ENCODE measurements at regions not wholly inside any gene's neighbourhood (a gene's known extent, or its start where the extent isn't known, plus 50 kb on each side); places are given as distances from the start of the nearest gene placed in this dataset.

DNA sequence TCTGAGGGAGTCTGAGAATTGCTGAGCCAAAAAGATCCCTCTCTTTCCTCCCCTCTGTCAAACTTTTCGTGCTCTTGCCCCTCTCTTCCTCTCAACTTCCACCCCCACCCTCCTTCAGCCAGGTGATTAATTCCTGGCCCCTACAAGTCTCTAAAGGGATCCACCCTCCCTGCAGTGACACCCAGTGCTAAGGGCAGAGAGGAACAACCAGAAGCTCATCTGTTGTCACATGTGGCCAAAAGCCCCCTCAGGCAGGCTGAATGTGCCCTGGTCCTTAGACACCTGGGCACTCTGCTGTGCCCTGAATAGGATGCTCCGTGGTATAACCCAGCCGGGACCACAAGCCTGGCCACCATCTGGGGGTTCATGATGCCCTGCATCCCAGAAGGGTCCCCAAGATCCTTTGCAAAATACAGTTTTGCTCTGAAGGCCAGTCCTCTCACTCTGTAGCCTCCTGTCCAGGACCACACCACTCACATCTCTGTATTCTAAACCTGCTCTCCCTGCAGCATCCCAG lies 234.4 kb downstream of the BCL11A start:
- TF ChIP-seq POLR2A (IDR thresholded peaks at IDR 0.05) = no peak
- TF ChIP-seq, protein P1, sequence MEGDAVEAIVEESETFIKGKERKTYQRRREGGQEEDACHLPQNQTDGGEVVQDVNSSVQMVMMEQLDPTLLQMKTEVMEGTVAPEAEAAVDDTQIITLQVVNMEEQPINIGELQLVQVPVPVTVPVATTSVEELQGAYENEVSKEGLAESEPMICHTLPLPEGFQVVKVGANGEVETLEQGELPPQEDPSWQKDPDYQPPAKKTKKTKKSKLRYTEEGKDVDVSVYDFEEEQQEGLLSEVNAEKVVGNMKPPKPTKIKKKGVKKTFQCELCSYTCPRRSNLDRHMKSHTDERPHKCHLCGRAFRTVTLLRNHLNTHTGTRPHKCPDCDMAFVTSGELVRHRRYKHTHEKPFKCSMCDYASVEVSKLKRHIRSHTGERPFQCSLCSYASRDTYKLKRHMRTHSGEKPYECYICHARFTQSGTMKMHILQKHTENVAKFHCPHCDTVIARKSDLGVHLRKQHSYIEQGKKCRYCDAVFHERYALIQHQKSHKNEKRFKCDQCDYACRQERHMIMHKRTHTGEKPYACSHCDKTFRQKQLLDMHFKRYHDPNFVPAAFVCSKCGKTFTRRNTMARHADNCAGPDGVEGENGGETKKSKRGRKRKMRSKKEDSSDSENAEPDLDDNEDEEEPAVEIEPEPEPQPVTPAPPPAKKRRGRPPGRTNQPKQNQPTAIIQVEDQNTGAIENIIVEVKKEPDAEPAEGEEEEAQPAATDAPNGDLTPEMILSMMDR (IDR thresholded peaks at IDR 0.05) = no peak
- H3K27ac ChIP-seq = no peak overlapping the region
- H3K4me3 ChIP-seq = no peak overlapping the region
- no peak for DNase-seq
- H3K4me1 ChIP-seq = peaks cover 0 to 8% (median 4%) of the 10 kb centered on the region in 4 donors
- H3K27me3 ChIP-seq = no peaks in the 10 kb centered on the region
- no peaks in the 10 kb centered on the region for H3K36me3 ChIP-seq
- H3K9me3 ChIP-seq = no peaks in the 10 kb centered on the region

GRCh38 chr2:60318544-60318943 lies 234.9 kb downstream of the BCL11A start:
- Histone ChIP-seq H3K4me3 (peak overlapping the region in 1 of 4 donors; percentile 6), H3K27me3 (no peaks in the 10 kb centered on the region), H3K9me3 (no peaks in the 10 kb centered on the region), H3K27ac (peak overlapping the region in 1 of 4 donors; percentile 64), H3K36me3 (no peaks in the 10 kb centered on the region), H3K4me1 (peaks cover 0 to 8% (median 4%) of the 10 kb centered on the region in 4 donors)
- DNase-seq = no peak
- TF ChIP-seq POLR2A (IDR thresholded peaks at IDR 0.05) = no peak
- TF ChIP-seq, protein P1 (IDR thresholded peaks at IDR 0.05) = no peak

GRCh38 chr2:60317844-60318243 lies 235.6 kb downstream of the BCL11A start:
- peak overlapping the region in 1 of 4 donors; percentile 64 for H3K27ac ChIP-seq
- DNase-seq = peak in 2 of 3 donors; percentile 68 to 76
- peak overlapping the region in 1 of 4 donors; percentile 6 for H3K4me3 ChIP-seq
- H3K27me3 ChIP-seq = no peaks in the 10 kb centered on the region
- H3K4me1 ChIP-seq = peaks cover 0 to 8% (median 4%) of the 10 kb centered on the region in 4 donors
- H3K36me3 ChIP-seq = no peaks in the 10 kb centered on the region
- TF ChIP-seq POLR2A (IDR thresholded peaks at IDR 0.05) = no peak
- TF ChIP-seq, protein P1 (IDR thresholded peaks at IDR 0.05) = no peak
- no peaks in the 10 kb centered on the region for H3K9me3 ChIP-seq

DNA sequence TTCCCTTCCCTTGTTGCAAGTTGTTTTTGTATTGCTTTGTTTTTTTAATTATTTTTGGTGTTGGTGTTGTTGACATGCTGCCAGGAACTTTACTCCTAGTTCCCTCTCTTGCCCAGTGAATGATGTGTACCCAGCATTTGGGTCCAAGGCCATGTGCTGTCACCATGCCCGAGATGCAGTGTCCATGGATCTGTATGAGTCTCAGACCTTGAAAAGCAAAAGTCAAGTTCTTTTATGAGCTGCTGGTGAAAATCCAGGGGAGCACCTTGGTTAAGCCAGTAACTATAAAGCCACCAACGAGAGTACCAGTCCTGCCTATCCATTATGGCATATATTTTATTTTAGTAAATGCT lies 236.4 kb downstream of the BCL11A start:
- peak overlapping the region in 2 of 4 donors; percentile 32 to 64 for H3K27ac ChIP-seq
- H3K4me1 ChIP-seq = peaks cover 0 to 8% (median 4%) of the 10 kb centered on the region in 4 donors
- no peak for DNase-seq
- no peak overlapping the region for H3K4me3 ChIP-seq
- no peaks in the 10 kb centered on the region for H3K36me3 ChIP-seq
- TF ChIP-seq POLR2A (IDR thresholded peaks at IDR 0.05) = no peak
- TF ChIP-seq, protein P1 (IDR thresholded peaks at IDR 0.05) = no peak
- H3K9me3 ChIP-seq = no peaks in the 10 kb centered on the region
- H3K27me3 ChIP-seq = no peaks in the 10 kb centered on the region

GRCh38 chr2:60316381-60317033 lies 236.9 kb downstream of the BCL11A start:
- peak; percentile 55 to 68 (median 68) for DNase-seq
- Histone ChIP-seq H3K4me3 (no peak overlapping the region), H3K4me1 (peaks cover 0 to 8% (median 4%) of the 10 kb centered on the region in 4 donors), H3K36me3 (no peaks in the 10 kb centered on the region), H3K9me3 (no peaks in the 10 kb centered on the region), H3K27ac (peak overlapping the region in 2 of 4 donors; percentile 32 to 64), H3K27me3 (no peaks in the 10 kb centered on the region)
- TF ChIP-seq POLR2A (IDR thresholded peaks at IDR 0.05) = no peak
- TF ChIP-seq, protein P1 (IDR thresholded peaks at IDR 0.05) = no peak

Data from Peyer's patch (tissue), 4 donors.